ENCODE measurements at regions not wholly inside any gene's neighbourhood (a gene's known extent, or its start where the extent isn't known, plus 50 kb on each side); places are given as distances from the start of the nearest gene placed in this dataset.

GRCh38 chr5:61658592-61659008 is 326.5 kb downstream of the ZSWIM6 start:
- intact Hi-C loops (cut with micrococcal nuclease) (loop anchor here (1.0 to 2.0 kb wide), 6 partner anchors 250 to 699 kb away; no protein-coding TSS in a partner anchor), dilution Hi-C loops (cut with MboI; ENCODE audit: extremely low pct_ligation_motif_present, low sequenced_read_pairs) (no loop called here)
- no peak overlapping the region for H3K4me3 ChIP-seq (replicated peaks in 1 of 3; ENCODE audit: insufficient read depth in 1 of 3, low read depth in 1 of 3, low read length in 3 of 3)
- POLR2A ChIA-PET, result no interaction called here
- no peaks in the 10 kb centered on the region for H3K79me2 ChIP-seq (ENCODE audit: control insufficient read depth, insufficient read depth, low read length)
- no peaks in the 10 kb centered on the region for H3K9me3 ChIP-seq (replicated peaks; ENCODE audit: control insufficient read depth, insufficient read depth, low read length)
- CTCF ChIA-PET, result interaction anchor here (0.5 to 4.7 kb wide), 41 partner anchors 8 to 823 kb away, joined by 3 to 79 read pairs (median 4); partner anchors contain the start of genes ERCC8 and ZSWIM6
- no TSS peak for BruUV-seq (replicated peaks)
- H3K27ac ChIP-seq (ENCODE audit: insufficient read depth, low read depth, low read length), result no peak overlapping the region
- FAIRE-seq (peak; percentile 88), DNase-seq (ENCODE audit: low read depth, low spot score) (peak; percentile 74)
- no peak overlapping the region for H3K4me2 ChIP-seq (ENCODE audit: insufficient read depth, low read length)
- H3K9ac ChIP-seq (replicated peaks; ENCODE audit: extremely low read depth, insufficient read depth, low read length), result no peak overlapping the region
- H3K27me3 ChIP-seq (ENCODE audit: control insufficient read depth in 2 of 2, insufficient read depth in 2 of 2, low read length in 2 of 2), result peaks cover 5 to 11% of the 10 kb centered on the region in 2 experiments
- no peak overlapping the region for H2AFZ ChIP-seq (ENCODE audit: low read depth, low read length)
- H4K20me1 ChIP-seq (replicated peaks; ENCODE audit: control insufficient read depth, extremely low read depth, insufficient read depth, low read length), result no peaks in the 10 kb centered on the region
- TF ChIP-seq CTCF (IDR thresholded peaks at IDR 0.05; ENCODE audit: extremely low read depth in 1 of 2, insufficient read depth in 1 of 2, low read depth in 1 of 2, low read length in 2 of 2), result peak; percentile 90 to 93
- TF ChIP-seq MYC (IDR thresholded peaks at IDR 0.05; ENCODE audit: low read depth, low read length), result no peak
- H3K4me1 ChIP-seq (ENCODE audit: control insufficient read depth, extremely low read depth, insufficient read depth, low read length), result no peaks in the 10 kb centered on the region
- H3K36me3 ChIP-seq (ENCODE audit: control insufficient read depth in 2 of 2, extremely low read depth in 1 of 2, insufficient read depth in 2 of 2, low read length in 2 of 2), result no peaks in the 10 kb centered on the region
- H3K9me1 ChIP-seq (replicated peaks; ENCODE audit: control insufficient read depth, extremely low read depth, insufficient read depth, low read length), result no peaks in the 10 kb centered on the region

GRCh38 chr5:61659221-61659696 is 327.2 kb downstream of the ZSWIM6 start:
- H3K27ac ChIP-seq (ENCODE audit: insufficient read depth, low read depth, low read length), result no peak overlapping the region
- intact Hi-C loops (cut with micrococcal nuclease), result loop anchor here (2.0 kb wide), 1 partner anchor 250 kb away; no protein-coding TSS in a partner anchor
- no peak overlapping the region for H3K9ac ChIP-seq (replicated peaks; ENCODE audit: extremely low read depth, insufficient read depth, low read length)
- POLR2A ChIA-PET, result no interaction called here
- FAIRE-seq, result no peak
- H2AFZ ChIP-seq (ENCODE audit: low read depth, low read length), result no peak overlapping the region
- H3K27me3 ChIP-seq (ENCODE audit: control insufficient read depth in 2 of 2, insufficient read depth in 2 of 2, low read length in 2 of 2), result peaks cover 5 to 11% of the 10 kb centered on the region in 2 experiments
- H4K20me1 ChIP-seq (replicated peaks; ENCODE audit: control insufficient read depth, extremely low read depth, insufficient read depth, low read length), result no peaks in the 10 kb centered on the region
- no peaks in the 10 kb centered on the region for H3K79me2 ChIP-seq (ENCODE audit: control insufficient read depth, insufficient read depth, low read length)
- CTCF ChIA-PET, result interaction anchor here (0.5 to 4.7 kb wide), 41 partner anchors 9 to 824 kb away, joined by 3 to 79 read pairs (median 4); partner anchors contain the start of genes ERCC8 and ZSWIM6
- no peak overlapping the region for H3K4me2 ChIP-seq (ENCODE audit: insufficient read depth, low read length)
- H3K4me3 ChIP-seq (replicated peaks in 1 of 3; ENCODE audit: insufficient read depth in 1 of 3, low read depth in 1 of 3, low read length in 3 of 3), result no peak overlapping the region
- H3K9me3 ChIP-seq (replicated peaks; ENCODE audit: control insufficient read depth, insufficient read depth, low read length), result no peaks in the 10 kb centered on the region
- H3K36me3 ChIP-seq (ENCODE audit: control insufficient read depth in 2 of 2, extremely low read depth in 1 of 2, insufficient read depth in 2 of 2, low read length in 2 of 2), result no peaks in the 10 kb centered on the region
- no peaks in the 10 kb centered on the region for H3K4me1 ChIP-seq (ENCODE audit: control insufficient read depth, extremely low read depth, insufficient read depth, low read length)
- dilution Hi-C loops (cut with MboI; ENCODE audit: extremely low pct_ligation_motif_present, low sequenced_read_pairs), result no loop called here
- no TSS peak for BruUV-seq (replicated peaks)
- no peak for DNase-seq (ENCODE audit: low read depth, low spot score)
- TF ChIP-seq POLR2A (IDR thresholded peaks at IDR 0.05; ENCODE audit: low read depth, low read length), result no peak
- no peak for TF ChIP-seq MYC (IDR thresholded peaks at IDR 0.05; ENCODE audit: low read depth, low read length)
- no peak for TF ChIP-seq MAX (IDR thresholded peaks at IDR 0.05; ENCODE audit: insufficient read depth, insufficient read length)
- no peak for TF ChIP-seq FOS (IDR thresholded peaks at IDR 0.05; ENCODE audit: borderline replicate concordance, insufficient read depth, low read length)
- no peak for TF ChIP-seq CTCF (IDR thresholded peaks at IDR 0.05; ENCODE audit: extremely low read depth in 1 of 2, insufficient read depth in 1 of 2, low read depth in 1 of 2, low read length in 2 of 2)
- no peak for TF ChIP-seq EZH2 (IDR thresholded peaks at IDR 0.05; ENCODE audit: borderline replicate concordance, low read depth, low read length, severe bottlenecking)
- no peaks in the 10 kb centered on the region for H3K9me1 ChIP-seq (replicated peaks; ENCODE audit: control insufficient read depth, extremely low read depth, insufficient read depth, low read length)
